ENCODE measurements at regions not wholly inside any gene's neighbourhood (a gene's known extent, or its start where the extent isn't known, plus 50 kb on each side); places are given as distances from the start of the nearest gene placed in this dataset.
"Not testable (repeated sequence)": the region's sequence is repeated elsewhere in the genome, so short reads cannot be mapped to it uniquely, and the experiment has no call there.

- TF ChIP-seq CTCF (IDR thresholded peaks at IDR 0.05; ENCODE audit: low read depth, low read length, missing control alignments) = no peak
- no peak for DNase-seq (ENCODE audit: low read depth)
- in situ Hi-C loops (cut with HindIII; ENCODE audit: low sequenced_read_pairs) = loop anchor here (5.0 kb wide), 1 partner anchor 38 kb away; no protein-coding TSS in a partner anchor
- no peak overlapping the region for H3K4me3 ChIP-seq (ENCODE audit: low read depth, low read length)
Measured at GRCh38 chr3:27800261-27800660, 78.1 kb upstream of the EOMES start.

GRCh38 chr3:27802425-27802824, 80.3 kb upstream of the EOMES start:
- no peak for DNase-seq (ENCODE audit: low read depth)
- no peak overlapping the region for H3K4me3 ChIP-seq (ENCODE audit: low read depth, low read length)
- no peak for TF ChIP-seq CTCF (IDR thresholded peaks at IDR 0.05; ENCODE audit: low read depth, low read length, missing control alignments)
- in situ Hi-C loops (cut with HindIII; ENCODE audit: low sequenced_read_pairs) = loop anchor here (5.0 kb wide), 1 partner anchor 40 kb away; no protein-coding TSS in a partner anchor

DNA sequence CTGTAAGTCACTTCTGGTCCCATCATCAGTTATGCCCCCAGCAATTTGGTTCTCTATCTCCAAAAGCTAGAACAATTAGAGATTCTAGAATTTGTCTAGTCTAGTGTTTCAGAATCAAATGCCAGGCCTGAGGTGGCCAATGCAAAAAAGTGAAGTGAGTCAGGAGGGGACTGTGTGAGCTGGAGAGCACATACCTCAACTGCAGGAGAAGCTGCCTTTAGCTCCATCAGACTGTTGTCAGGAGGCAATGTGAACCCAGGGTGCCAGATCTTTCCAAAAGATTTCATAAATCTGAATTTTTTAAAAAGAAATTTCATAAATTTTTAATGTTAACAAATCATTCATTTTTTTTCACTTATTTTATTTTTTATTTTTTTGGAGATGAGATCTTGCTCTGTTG, 80.7 kb upstream of the EOMES start:
- in situ Hi-C loops (cut with HindIII; ENCODE audit: low sequenced_read_pairs) = loop anchor here (5.0 kb wide), 1 partner anchor 41 kb away; no protein-coding TSS in a partner anchor
- no peak for TF ChIP-seq CTCF (IDR thresholded peaks at IDR 0.05; ENCODE audit: low read depth, low read length, missing control alignments)
- no peak overlapping the region for H3K4me3 ChIP-seq (ENCODE audit: low read depth, low read length)
- no peak for DNase-seq (ENCODE audit: low read depth)

DNA sequence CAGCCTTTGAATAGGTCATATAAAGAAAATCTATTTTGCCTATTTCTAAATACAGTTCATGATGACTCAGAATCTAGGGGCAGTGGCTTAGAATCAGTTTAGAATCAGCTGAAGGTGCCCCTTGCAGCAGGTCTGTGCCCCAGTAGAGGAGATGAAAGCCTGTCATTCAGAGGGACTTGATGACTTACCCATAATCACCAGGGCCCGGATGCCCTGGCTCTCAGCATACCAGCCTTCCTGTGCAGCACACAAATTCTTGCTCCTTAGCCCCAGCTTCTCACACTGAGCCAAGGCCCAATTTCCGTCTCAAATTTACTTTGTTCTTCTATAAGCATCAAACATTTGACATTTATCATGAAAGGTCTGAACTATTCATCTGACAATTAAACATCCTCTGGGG, 83.2 kb upstream of the EOMES start:
- H3K4me3 ChIP-seq (ENCODE audit: low read depth, low read length) = no peak overlapping the region
- DNase-seq (ENCODE audit: low read depth) = no peak
- in situ Hi-C loops (cut with HindIII; ENCODE audit: low sequenced_read_pairs) = no loop called here
- TF ChIP-seq CTCF (IDR thresholded peaks at IDR 0.05; ENCODE audit: low read depth, low read length, missing control alignments) = no peak

DNA sequence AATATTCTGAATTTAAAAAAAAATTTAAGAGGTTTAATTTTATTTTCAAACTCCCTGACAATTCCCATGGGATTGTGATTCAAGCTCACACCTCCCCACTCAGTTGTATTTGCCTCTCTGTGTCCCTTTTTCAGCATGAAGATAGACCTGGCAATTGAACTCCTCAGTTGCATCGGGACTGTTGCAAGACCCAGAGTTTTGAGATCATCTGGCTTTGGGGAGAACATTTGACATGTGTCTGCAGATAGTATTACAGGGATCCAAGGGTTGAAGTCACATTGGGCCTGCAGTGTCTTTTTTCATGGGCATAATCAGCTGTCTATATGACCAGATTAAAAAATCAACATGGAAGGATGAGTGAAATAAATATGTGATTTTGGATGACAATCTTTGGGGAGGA, 91.1 kb upstream of the EOMES start:
- no peak for DNase-seq (ENCODE audit: low read depth)
- no peak for TF ChIP-seq CTCF (IDR thresholded peaks at IDR 0.05; ENCODE audit: low read depth, low read length, missing control alignments)
- in situ Hi-C loops (cut with HindIII; ENCODE audit: low sequenced_read_pairs) = no loop called here
- H3K4me3 ChIP-seq (ENCODE audit: low read depth, low read length) = no peak overlapping the region

GRCh38 chr3:27821609-27822008, 99.5 kb upstream of the EOMES start:
- DNase-seq (ENCODE audit: low read depth); in situ Hi-C loops (cut with HindIII; ENCODE audit: low sequenced_read_pairs); H3K4me3 ChIP-seq (ENCODE audit: low read depth, low read length): not testable (repeated sequence)

- H3K4me3 ChIP-seq (ENCODE audit: low read depth, low read length) = no peak overlapping the region
- in situ Hi-C loops (cut with HindIII; ENCODE audit: low sequenced_read_pairs) = no loop called here
- no peak for DNase-seq (ENCODE audit: low read depth)
- TF ChIP-seq CTCF (IDR thresholded peaks at IDR 0.05; ENCODE audit: low read depth, low read length, missing control alignments) = no peak
Measured at GRCh38 chr3:27824312-27825200, 102.4 kb upstream of the EOMES start.

All from astrocyte of the cerebellum (primary cell).